ENCODE measurements at regions not wholly inside any gene's neighbourhood (a gene's known extent, or its start where the extent isn't known, plus 50 kb on each side); places are given as distances from the start of the nearest gene placed in this dataset.
"Not testable (repeated sequence)": the region's sequence is repeated elsewhere in the genome, so short reads cannot be mapped to it uniquely, and the experiment has no call there.

- Mint-ChIP-seq H3K4me3 (no peak overlapping the region), H3K27ac (no peak overlapping the region), H3K4me1 (ENCODE audit: low read depth) (no peaks in the 10 kb centered on the region), H3K27me3 (ENCODE audit: low read depth) (no peaks in the 10 kb centered on the region), H3K9me3 (peaks cover 6 to 9% of the 10 kb centered on the region in 2 donors), H3K36me3 (ENCODE audit: insufficient read depth in 2 of 2) (no peaks in the 10 kb centered on the region)
- no peak for DNase-seq
- no peak for ATAC-seq (replicated peaks in 1 of 2)
These were observed 581.5 kb upstream of the RBFOX1 start for GRCh38 chr16:6751191-6751590.

GRCh38 chr16:6749698-6750097 is 582.9 kb upstream of the RBFOX1 start:
- Mint-ChIP-seq H3K4me1 (ENCODE audit: low read depth) (no peaks in the 10 kb centered on the region), H3K27ac (no peak overlapping the region), H3K36me3 (ENCODE audit: insufficient read depth in 2 of 2) (no peaks in the 10 kb centered on the region), H3K4me3 (no peak overlapping the region), H3K9me3 (peaks cover 8 to 10% of the 10 kb centered on the region in 2 donors), H3K27me3 (ENCODE audit: low read depth) (no peaks in the 10 kb centered on the region)
- DNase-seq (no peak), ATAC-seq (replicated peaks in 1 of 2) (no peak)

- not testable (repeated sequence) for H3K27me3 Mint-ChIP-seq (ENCODE audit: low read depth); H3K36me3 Mint-ChIP-seq (ENCODE audit: insufficient read depth in 2 of 2); DNase-seq; H3K27ac Mint-ChIP-seq; H3K4me3 Mint-ChIP-seq; ATAC-seq (replicated peaks in 1 of 2); H3K4me1 Mint-ChIP-seq (ENCODE audit: low read depth); H3K9me3 Mint-ChIP-seq
These were observed 596.3 kb upstream of the RBFOX1 start for GRCh38 chr16:6736302-6736701.

- no peak overlapping the region for H3K4me3 Mint-ChIP-seq
- peaks cover 3 to 8% of the 10 kb centered on the region in 2 donors for H3K9me3 Mint-ChIP-seq
- H3K27me3 Mint-ChIP-seq (ENCODE audit: low read depth): no peaks in the 10 kb centered on the region
- H3K27ac Mint-ChIP-seq: no peak overlapping the region
- H3K36me3 Mint-ChIP-seq (ENCODE audit: insufficient read depth in 2 of 2): peaks cover 0 to 3% of the 10 kb centered on the region in 2 donors
- ATAC-seq (replicated peaks in 1 of 2) (no peak), DNase-seq (no peak)
- no peaks in the 10 kb centered on the region for H3K4me1 Mint-ChIP-seq (ENCODE audit: low read depth)
These were observed 597.0 kb upstream of the RBFOX1 start for GRCh38 chr16:6735631-6736030.

- no peaks in the 10 kb centered on the region for H3K36me3 Mint-ChIP-seq (ENCODE audit: insufficient read depth in 2 of 2)
- DNase-seq (no peak), ATAC-seq (replicated peaks in 1 of 2) (no peak)
- H3K27me3 Mint-ChIP-seq (ENCODE audit: low read depth): no peaks in the 10 kb centered on the region
- no peak overlapping the region for H3K4me3 Mint-ChIP-seq
- H3K4me1 Mint-ChIP-seq (ENCODE audit: low read depth): no peaks in the 10 kb centered on the region
- H3K27ac Mint-ChIP-seq: no peak overlapping the region
- no peaks in the 10 kb centered on the region for H3K9me3 Mint-ChIP-seq
These were observed 600.5 kb upstream of the RBFOX1 start for GRCh38 chr16:6732166-6732565.

GRCh38 chr16:6728381-6728780 is 604.3 kb upstream of the RBFOX1 start:
- H3K27ac Mint-ChIP-seq: no peak overlapping the region
- ATAC-seq (replicated peaks in 1 of 2) (no peak), DNase-seq (no peak)
- H3K27me3 Mint-ChIP-seq (ENCODE audit: low read depth): no peaks in the 10 kb centered on the region
- H3K36me3 Mint-ChIP-seq (ENCODE audit: insufficient read depth in 2 of 2): no peaks in the 10 kb centered on the region
- peaks cover 0 to 2% of the 10 kb centered on the region in 2 donors for H3K9me3 Mint-ChIP-seq
- no peaks in the 10 kb centered on the region for H3K4me1 Mint-ChIP-seq (ENCODE audit: low read depth)
- H3K4me3 Mint-ChIP-seq: no peak overlapping the region

- no peaks in the 10 kb centered on the region for H3K27me3 Mint-ChIP-seq (ENCODE audit: low read depth)
- ATAC-seq (replicated peaks in 1 of 2) (no peak), DNase-seq (no peak)
- no peak overlapping the region for H3K27ac Mint-ChIP-seq
- no peak overlapping the region for H3K4me3 Mint-ChIP-seq
- H3K9me3 Mint-ChIP-seq: peaks cover 2% of the 10 kb centered on the region in 2 donors
- no peaks in the 10 kb centered on the region for H3K4me1 Mint-ChIP-seq (ENCODE audit: low read depth)
- H3K36me3 Mint-ChIP-seq (ENCODE audit: insufficient read depth in 2 of 2): no peaks in the 10 kb centered on the region
These were observed 606.0 kb upstream of the RBFOX1 start for GRCh38 chr16:6726621-6727020.

GRCh38 chr16:6725634-6726331 is 606.9 kb upstream of the RBFOX1 start:
- no peak overlapping the region for H3K4me3 Mint-ChIP-seq
- peaks cover 2% of the 10 kb centered on the region in 2 donors for H3K9me3 Mint-ChIP-seq
- no peak for DNase-seq
- no peaks in the 10 kb centered on the region for H3K4me1 Mint-ChIP-seq (ENCODE audit: low read depth)
- no peaks in the 10 kb centered on the region for H3K27me3 Mint-ChIP-seq (ENCODE audit: low read depth)
- no peaks in the 10 kb centered on the region for H3K36me3 Mint-ChIP-seq (ENCODE audit: insufficient read depth in 2 of 2)
- ATAC-seq (replicated peaks in 1 of 2): no peak
- H3K27ac Mint-ChIP-seq: no peak overlapping the region

- H3K9me3 Mint-ChIP-seq; H3K27ac Mint-ChIP-seq; H3K4me3 Mint-ChIP-seq; H3K36me3 Mint-ChIP-seq (ENCODE audit: insufficient read depth in 2 of 2); ATAC-seq (replicated peaks in 1 of 2); DNase-seq; H3K27me3 Mint-ChIP-seq (ENCODE audit: low read depth); H3K4me1 Mint-ChIP-seq (ENCODE audit: low read depth): not testable (repeated sequence)
These were observed 607.4 kb upstream of the RBFOX1 start for GRCh38 chr16:6725206-6725605.

- no peak for ATAC-seq (replicated peaks in 1 of 2)
- H3K4me3 Mint-ChIP-seq: no peak overlapping the region
These were observed 609.9 kb upstream of the RBFOX1 start for GRCh38 chr16:6722786-6723185.

GRCh38 chr16:6714510-6714909 is 618.1 kb upstream of the RBFOX1 start:
- H3K9me3 Mint-ChIP-seq: peaks cover 16 to 17% of the 10 kb centered on the region in 2 donors
- ATAC-seq (replicated peaks in 1 of 2) (no peak), DNase-seq (no peak)
- no peaks in the 10 kb centered on the region for H3K4me1 Mint-ChIP-seq (ENCODE audit: low read depth)
- no peaks in the 10 kb centered on the region for H3K27me3 Mint-ChIP-seq (ENCODE audit: low read depth)
- H3K36me3 Mint-ChIP-seq (ENCODE audit: insufficient read depth in 2 of 2): peaks cover 0 to 6% of the 10 kb centered on the region in 2 donors
- no peak overlapping the region for H3K4me3 Mint-ChIP-seq
- no peak overlapping the region for H3K27ac Mint-ChIP-seq

More at GRCh38 chr16:6722786-6723185, 609.9 kb upstream of the RBFOX1 start:
- no peaks in the 10 kb centered on the region for H3K27me3 Mint-ChIP-seq (ENCODE audit: low read depth)
- H3K4me1 Mint-ChIP-seq (ENCODE audit: low read depth): no peaks in the 10 kb centered on the region
- H3K27ac Mint-ChIP-seq: no peak overlapping the region
- DNase-seq: no peak
- H3K36me3 Mint-ChIP-seq (ENCODE audit: insufficient read depth in 2 of 2): no peaks in the 10 kb centered on the region
- peaks cover 6 to 7% of the 10 kb centered on the region in 2 donors for H3K9me3 Mint-ChIP-seq

GRCh38 chr16:6709736-6710135 is 622.9 kb upstream of the RBFOX1 start:
- no peak overlapping the region for H3K27ac Mint-ChIP-seq
- H3K4me3 Mint-ChIP-seq: no peak overlapping the region

GRCh38 chr16:6708576-6709215 is 623.9 kb upstream of the RBFOX1 start:
- Mint-ChIP-seq H3K9me3 (peaks cover 11 to 15% of the 10 kb centered on the region in 2 donors), H3K27ac (no peak overlapping the region), H3K36me3 (ENCODE audit: insufficient read depth in 2 of 2) (peaks cover 0 to 6% of the 10 kb centered on the region in 2 donors), H3K4me3 (no peak overlapping the region), H3K27me3 (ENCODE audit: low read depth) (no peaks in the 10 kb centered on the region), H3K4me1 (ENCODE audit: low read depth) (no peaks in the 10 kb centered on the region)
- DNase-seq: no peak
- no peak for ATAC-seq (replicated peaks in 1 of 2)

More at GRCh38 chr16:6709736-6710135, 622.9 kb upstream of the RBFOX1 start:
- DNase-seq (no peak), ATAC-seq (replicated peaks in 1 of 2) (no peak)
- H3K27me3 Mint-ChIP-seq (ENCODE audit: low read depth): no peaks in the 10 kb centered on the region
- no peaks in the 10 kb centered on the region for H3K4me1 Mint-ChIP-seq (ENCODE audit: low read depth)
- H3K9me3 Mint-ChIP-seq: peaks cover 11 to 17% of the 10 kb centered on the region in 2 donors
- peaks cover 0 to 6% of the 10 kb centered on the region in 2 donors for H3K36me3 Mint-ChIP-seq (ENCODE audit: insufficient read depth in 2 of 2)
